CD4-positive, alpha-beta T cell treated with Interleukin-17A for 1 hour (primary cell): ENCODE measurements at regions not wholly inside any gene's neighbourhood (a gene's known extent, or its start where the extent isn't known, plus 50 kb on each side); places are given as distances from the start of the nearest gene placed in this dataset.

ENCODE experiments used
- DNase-seq: peaks from one replicate; pipeline ENCODE4 v3.0.0-alpha.2; 2020

- no peak for DNase-seq
Observed at GRCh38 chr7:84533182-84533581, 338.6 kb upstream of the SEMA3A start.

GRCh38 chr7:84532196-84532595 is 337.6 kb upstream of the SEMA3A start:
- DNase-seq = no peak

- no peak for DNase-seq
Observed at GRCh38 chr7:84529480-84530205, 335.1 kb upstream of the SEMA3A start.

- DNase-seq = no peak
Observed at GRCh38 chr7:84528756-84529479, 334.3 kb upstream of the SEMA3A start.

- no peak for DNase-seq
Observed at GRCh38 chr7:84524714-84525694, 330.4 kb upstream of the SEMA3A start.

- DNase-seq = no peak
Observed at GRCh38 chr7:84513061-84513460, 318.5 kb upstream of the SEMA3A start.

- DNase-seq = no peak
Observed at GRCh38 chr7:84512055-84512454, 317.5 kb upstream of the SEMA3A start.

GRCh38 chr7:84510505-84510904 is 315.9 kb upstream of the SEMA3A start:
- DNase-seq = no peak

GRCh38 chr7:84509522-84509921 is 314.9 kb upstream of the SEMA3A start:
- no peak for DNase-seq

- no peak for DNase-seq
Observed at GRCh38 chr7:84508606-84509005, 314.0 kb upstream of the SEMA3A start.

- no peak for DNase-seq
Observed at GRCh38 chr7:84507529-84507928, 312.9 kb upstream of the SEMA3A start.

GRCh38 chr7:84506151-84506550 is 311.6 kb upstream of the SEMA3A start:
- no peak for DNase-seq

GRCh38 chr7:84502239-84502638 is 307.6 kb upstream of the SEMA3A start:
- DNase-seq = no peak

GRCh38 chr7:84497873-84498272 is 303.3 kb upstream of the SEMA3A start:
- DNase-seq = no peak

- DNase-seq = no peak
Observed at GRCh38 chr7:84495128-84495527, 300.5 kb upstream of the SEMA3A start.

- no peak for DNase-seq
Observed at GRCh38 chr7:84492098-84493034, 297.8 kb upstream of the SEMA3A start.

- DNase-seq = no peak
Observed at GRCh38 chr7:84490661-84491060, 296.1 kb upstream of the SEMA3A start.

GRCh38 chr7:84484502-84485079 is 290.0 kb upstream of the SEMA3A start:
- DNase-seq = no peak

- DNase-seq = no peak
Observed at GRCh38 chr7:84482476-84482875, 287.9 kb upstream of the SEMA3A start.

- no peak for DNase-seq
Observed at GRCh38 chr7:84479059-84479458, 284.5 kb upstream of the SEMA3A start.

GRCh38 chr7:84477786-84478478 is 283.3 kb upstream of the SEMA3A start:
- DNase-seq = no peak
